ENCODE measurements at regions not wholly inside any gene's neighbourhood (a gene's known extent, or its start where the extent isn't known, plus 50 kb on each side); places are given as distances from the start of the nearest gene placed in this dataset.

GRCh38 chr10:15444105-15445005 is 73.3 kb upstream of the FAM171A1 start:
- no peak overlapping the region for H3K4me3 ChIP-seq (ENCODE audit: low read depth, low read length)
- DNase-seq (ENCODE audit: low read depth), result no peak
- TF ChIP-seq CTCF (conservative IDR thresholded peaks at IDR 0.05; ENCODE audit: low read depth, low read length), result no peak

GRCh38 chr10:15442056-15442455 is 71.0 kb upstream of the FAM171A1 start:
- H3K4me3 ChIP-seq (ENCODE audit: low read depth, low read length), result no peak overlapping the region
- no peak for TF ChIP-seq CTCF (conservative IDR thresholded peaks at IDR 0.05; ENCODE audit: low read depth, low read length)
- DNase-seq (ENCODE audit: low read depth), result no peak

GRCh38 chr10:15440204-15440711 is 69.2 kb upstream of the FAM171A1 start:
- H3K4me3 ChIP-seq (ENCODE audit: low read depth, low read length), result no peak overlapping the region
- no peak for DNase-seq (ENCODE audit: low read depth)
- no peak for TF ChIP-seq CTCF (conservative IDR thresholded peaks at IDR 0.05; ENCODE audit: low read depth, low read length)

GRCh38 chr10:15439341-15439842 is 68.3 kb upstream of the FAM171A1 start:
- peak; percentile 70 for TF ChIP-seq CTCF (conservative IDR thresholded peaks at IDR 0.05; ENCODE audit: low read depth, low read length)
- H3K4me3 ChIP-seq (ENCODE audit: low read depth, low read length), result peak overlapping the region; percentile 44
- DNase-seq (ENCODE audit: low read depth), result peak; percentile 56

- DNase-seq (ENCODE audit: low read depth), result peak; percentile 32
- TF ChIP-seq CTCF (conservative IDR thresholded peaks at IDR 0.05; ENCODE audit: low read depth, low read length), result no peak
- no peak overlapping the region for H3K4me3 ChIP-seq (ENCODE audit: low read depth, low read length)
Measured at GRCh38 chr10:15436696-15437095, 65.6 kb upstream of the FAM171A1 start.

GRCh38 chr10:15433850-15434537 is 62.9 kb upstream of the FAM171A1 start:
- peak; percentile 77 for DNase-seq (ENCODE audit: low read depth)
- peak; percentile 67 for TF ChIP-seq CTCF (conservative IDR thresholded peaks at IDR 0.05; ENCODE audit: low read depth, low read length)
- peak overlapping the region; percentile 49 for H3K4me3 ChIP-seq (ENCODE audit: low read depth, low read length)

Measured in choroid plexus epithelial cell (primary cell).